HG03432 (cell line): ENCODE measurements at regions not wholly inside any gene's neighbourhood (a gene's known extent, or its start where the extent isn't known, plus 50 kb on each side); places are given as distances from the start of the nearest gene placed in this dataset.
"Not testable (repeated sequence)": the region's sequence is repeated elsewhere in the genome, so short reads cannot be mapped to it uniquely, and the experiment has no call there.

Experiments
- ATAC-seq: cut with Tn5 transposase; IDR thresholded peaks from one replicate; pipeline ENCODE4 v1.9.1; 2021; ENCODE audit warnings: mild to moderate bottlenecking, moderate library complexity; ENCODE audit not compliant: unreplicated experiment

GRCh38 chr5:57725658-57726504 is 243.3 kb upstream of the ACTBL2 start:
- ATAC-seq: no peak

DNA sequence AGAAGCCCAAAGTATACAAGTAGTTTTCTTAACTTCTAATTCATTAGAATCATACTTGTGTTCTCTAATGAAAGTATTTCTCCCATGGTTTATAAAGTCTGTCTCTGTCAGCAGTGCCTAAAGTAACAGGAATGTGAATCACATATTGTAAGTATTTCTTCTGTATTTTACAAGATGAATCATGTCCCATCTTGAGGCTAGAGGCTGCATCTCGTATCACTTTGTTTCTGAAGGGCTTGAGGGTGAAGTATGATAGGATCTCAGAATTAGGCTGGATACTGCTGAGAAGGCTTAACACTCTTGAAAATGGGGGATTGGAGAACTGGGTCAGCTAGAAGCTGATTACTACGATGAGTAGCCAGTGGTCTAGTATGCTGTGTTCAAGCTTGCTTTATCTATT is 242.2 kb upstream of the ACTBL2 start:
- no peak for ATAC-seq

- ATAC-seq: no peak
These were observed 238.6 kb upstream of the ACTBL2 start for GRCh38 chr5:57721226-57721625.

DNA sequence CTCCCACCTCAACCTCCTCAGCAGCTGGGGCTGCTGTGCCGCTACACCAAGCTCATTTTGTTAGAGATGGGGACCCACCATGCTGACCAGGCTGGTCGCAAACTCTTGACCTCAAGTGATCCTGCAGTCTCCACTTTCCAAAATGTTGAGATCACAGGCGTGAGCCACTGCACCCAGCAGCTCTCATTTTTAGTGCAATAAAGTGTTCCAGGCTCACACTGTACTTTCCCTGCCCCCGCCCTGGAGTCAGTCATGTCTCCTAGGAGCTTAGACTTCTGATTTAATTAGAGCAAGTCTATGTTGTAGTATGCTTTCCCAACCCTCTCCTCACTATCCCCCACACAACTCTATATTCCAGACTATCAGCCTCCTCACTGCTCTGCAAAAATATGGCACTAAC is 238.0 kb upstream of the ACTBL2 start:
- ATAC-seq: no peak

DNA sequence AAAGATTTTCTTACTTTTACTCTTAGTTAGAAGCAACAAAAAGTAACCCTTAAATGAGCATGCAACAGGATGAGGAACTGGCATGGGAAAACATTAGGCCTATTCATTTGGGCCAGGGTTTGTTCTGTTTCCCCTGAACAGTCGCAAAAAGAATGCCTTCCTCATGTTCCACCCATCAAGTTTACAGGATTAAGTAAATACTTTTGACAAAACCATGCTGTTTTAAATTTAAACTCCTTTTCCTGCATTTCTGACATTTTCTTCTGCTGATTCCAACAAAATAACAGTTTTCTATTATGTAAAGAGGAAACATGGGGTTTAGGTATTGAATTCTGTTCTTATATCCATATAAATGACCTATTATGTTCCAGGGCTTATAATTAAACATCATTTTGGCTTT is 236.6 kb upstream of the ACTBL2 start:
- no peak for ATAC-seq

DNA sequence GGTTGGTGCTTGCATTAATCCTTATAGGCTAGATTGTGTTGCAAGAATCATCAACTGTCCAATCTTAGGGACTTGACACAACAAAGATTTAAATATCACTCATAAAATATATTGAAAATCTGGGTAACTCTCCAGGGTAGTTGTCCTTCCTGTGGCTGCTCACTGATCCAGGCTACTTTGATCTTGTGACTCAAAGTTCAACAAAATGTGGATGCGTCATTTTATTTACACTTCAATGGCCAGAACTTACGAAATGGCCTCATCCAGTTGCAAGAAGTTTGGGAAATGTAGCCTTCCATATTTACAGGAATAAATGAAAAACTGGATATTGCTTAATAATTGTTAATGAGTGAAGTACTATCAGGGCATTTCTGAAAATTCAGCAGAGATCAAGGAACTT is 235.5 kb upstream of the ACTBL2 start:
- ATAC-seq: no peak

DNA sequence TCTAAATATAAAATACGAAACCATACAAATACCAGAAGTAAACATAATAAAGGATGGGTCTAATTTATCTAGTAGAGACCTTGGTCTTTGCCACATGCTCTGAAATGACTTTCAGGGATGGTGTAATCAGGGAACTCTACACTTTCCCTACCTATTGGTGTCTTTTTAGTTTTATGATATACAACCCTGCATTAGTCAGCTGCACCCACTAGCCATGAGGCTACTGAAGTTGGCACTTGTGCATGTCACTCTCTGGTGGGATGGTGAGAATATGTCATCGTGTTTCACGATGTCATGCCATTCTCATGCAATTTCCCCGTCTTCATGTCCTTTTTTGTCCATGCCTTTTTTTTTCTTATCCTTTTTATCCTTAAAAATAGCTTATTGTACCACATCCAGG is 234.9 kb upstream of the ACTBL2 start:
- no peak for ATAC-seq

GRCh38 chr5:57716661-57717060 is 234.1 kb upstream of the ACTBL2 start:
- ATAC-seq: no peak

DNA sequence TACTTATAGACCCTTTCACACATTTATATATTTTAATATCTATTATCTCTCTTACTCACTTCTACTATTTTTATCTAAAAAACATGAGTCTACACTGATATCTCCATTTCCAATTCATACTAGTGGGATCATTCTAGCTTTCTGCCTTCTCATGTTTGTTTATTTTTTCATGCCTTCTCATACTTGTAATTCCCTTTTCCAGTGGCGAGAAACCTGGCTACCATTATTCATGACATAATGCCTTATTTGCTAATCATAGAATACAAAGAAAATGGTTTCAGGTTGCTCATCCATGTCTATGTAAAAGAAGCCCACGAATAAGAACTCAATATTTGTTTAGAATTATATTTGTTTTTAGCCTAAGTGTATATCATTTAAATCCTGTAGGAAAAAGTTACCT is 232.7 kb upstream of the ACTBL2 start:
- no peak for ATAC-seq

DNA sequence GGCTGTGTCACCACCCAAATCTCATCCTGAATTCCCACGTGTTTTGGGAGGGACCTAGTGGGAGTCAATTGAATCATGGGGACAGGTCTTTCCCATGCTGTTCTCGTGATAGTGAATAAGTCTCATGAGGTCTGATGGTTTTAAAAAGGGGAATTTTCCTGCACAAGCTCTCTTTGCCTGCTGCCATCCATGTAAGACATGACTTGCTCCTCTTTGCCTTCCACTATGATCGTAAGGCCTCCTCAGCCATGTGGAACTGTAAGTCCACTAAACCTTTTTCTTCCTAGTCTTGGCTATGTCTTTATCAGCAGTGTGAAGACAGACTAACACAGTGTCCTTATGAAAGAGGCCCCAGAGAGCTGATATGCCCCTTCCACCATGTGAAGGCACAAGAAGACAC is 230.9 kb upstream of the ACTBL2 start:
- ATAC-seq: not testable (repeated sequence)

DNA sequence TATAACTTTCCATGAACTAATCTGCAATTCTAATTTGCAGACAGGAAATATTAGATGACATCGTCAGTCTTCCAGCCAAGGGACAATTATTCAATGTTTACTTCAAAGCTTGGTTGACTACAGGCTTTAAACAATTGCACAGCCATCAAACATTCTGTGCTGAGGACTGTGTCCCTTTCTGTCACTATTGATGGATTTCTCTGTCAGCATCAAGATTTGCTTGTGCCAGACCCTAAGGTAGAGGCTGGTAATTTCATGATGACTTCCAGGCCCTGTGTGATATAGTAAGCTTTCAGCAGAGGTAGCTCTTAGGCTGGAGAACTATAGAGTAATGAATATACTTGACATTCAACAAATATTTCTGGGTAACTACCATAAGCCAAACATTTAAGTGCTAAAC is 229.3 kb upstream of the ACTBL2 start:
- ATAC-seq: no peak

DNA sequence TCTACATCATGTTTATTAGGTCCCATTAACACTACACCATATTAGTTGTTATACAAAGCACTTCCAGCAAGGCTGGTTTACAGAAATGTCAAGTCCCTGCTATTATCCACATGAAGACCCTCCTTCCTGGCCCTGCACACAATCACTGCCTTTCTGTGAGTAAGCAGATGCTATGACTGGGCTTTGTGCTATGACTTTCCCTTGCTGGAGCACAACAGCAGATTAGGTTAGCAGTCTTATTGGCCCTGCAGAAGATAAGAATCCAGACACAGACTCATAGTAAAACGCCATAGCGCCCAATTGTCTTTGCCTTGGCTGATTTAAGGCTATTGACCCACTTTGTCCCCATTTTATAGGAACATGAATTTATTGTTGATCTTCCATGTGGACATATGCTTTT is 228.9 kb upstream of the ACTBL2 start:
- ATAC-seq: no peak

DNA sequence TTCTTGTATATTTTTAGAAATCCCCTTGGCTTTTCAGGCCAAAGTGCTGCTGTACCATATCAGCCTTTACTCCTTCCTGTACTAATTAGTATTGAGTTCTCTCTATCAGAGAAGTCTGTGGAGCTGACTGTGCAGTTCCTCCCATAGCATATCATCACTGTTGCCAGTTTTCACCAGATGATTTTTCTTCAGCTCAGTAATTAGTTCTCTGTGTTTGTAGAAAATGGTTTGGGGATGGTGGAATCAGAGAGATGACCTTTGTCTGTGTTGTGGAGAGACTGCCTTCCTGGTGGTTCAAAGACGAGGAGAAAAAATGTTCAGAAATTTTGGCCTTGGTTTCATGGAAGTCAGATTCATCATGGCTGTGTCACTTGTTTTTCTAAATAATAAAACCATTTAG is 227.5 kb upstream of the ACTBL2 start:
- ATAC-seq: no peak

DNA sequence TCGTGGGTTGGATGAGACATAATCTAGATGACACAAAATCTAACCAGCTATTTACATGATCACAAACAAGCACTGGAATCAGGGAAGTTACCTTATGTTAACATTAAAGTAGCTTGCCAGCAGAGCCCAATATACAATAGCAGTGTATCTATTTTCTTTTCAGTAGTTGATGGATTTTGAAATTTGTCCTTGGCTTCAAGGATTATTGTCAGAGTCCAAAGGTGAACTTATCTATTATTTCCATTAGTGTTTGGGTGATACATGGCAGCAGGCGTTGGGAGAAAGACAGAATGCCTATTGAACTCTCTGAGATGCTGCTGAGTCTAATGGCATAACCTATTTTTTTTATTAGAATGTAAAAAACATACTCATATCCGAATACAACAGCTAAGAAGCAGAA is 223.2 kb upstream of the ACTBL2 start:
- no peak for ATAC-seq

DNA sequence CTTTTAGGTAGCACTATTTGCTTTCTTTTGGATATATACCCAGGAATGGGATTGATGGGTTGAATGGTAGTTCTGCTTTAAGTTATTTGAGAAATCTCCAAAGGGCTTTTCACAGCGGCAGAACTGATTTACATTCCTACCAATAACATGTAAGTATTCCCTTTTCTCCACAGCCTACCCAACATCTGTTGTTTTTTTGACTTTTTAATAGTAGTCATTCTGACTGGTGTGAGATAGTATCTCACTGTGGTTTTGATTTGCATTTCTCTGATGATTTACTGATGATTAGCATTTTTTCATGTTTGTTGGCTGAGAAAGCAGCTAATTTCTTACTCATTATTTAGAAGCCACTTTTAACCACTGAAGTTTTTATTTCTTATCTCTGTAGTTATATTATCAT is 221.1 kb upstream of the ACTBL2 start:
- ATAC-seq: no peak

GRCh38 chr5:57700484-57700883 is 217.9 kb upstream of the ACTBL2 start:
- no peak for ATAC-seq

DNA sequence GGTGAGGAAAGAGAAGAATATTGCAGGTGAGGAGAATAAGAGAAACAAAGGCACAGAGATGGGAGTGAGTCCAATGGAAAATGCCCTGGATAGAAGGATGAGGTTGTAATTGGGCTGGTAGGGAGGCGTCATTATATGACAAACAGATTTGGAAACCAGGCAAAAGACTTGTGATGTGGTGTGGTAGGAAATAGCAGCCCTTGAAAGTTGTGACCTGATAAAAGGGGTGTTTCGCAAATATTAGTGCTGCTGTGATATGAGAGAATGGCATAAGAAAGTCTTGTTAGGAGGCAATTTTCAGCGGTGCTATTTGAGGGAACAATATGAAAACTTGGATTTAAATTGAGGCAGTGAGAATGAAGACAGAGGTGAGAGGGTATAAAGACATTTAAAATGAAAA is 217.5 kb upstream of the ACTBL2 start:
- ATAC-seq: no peak

DNA sequence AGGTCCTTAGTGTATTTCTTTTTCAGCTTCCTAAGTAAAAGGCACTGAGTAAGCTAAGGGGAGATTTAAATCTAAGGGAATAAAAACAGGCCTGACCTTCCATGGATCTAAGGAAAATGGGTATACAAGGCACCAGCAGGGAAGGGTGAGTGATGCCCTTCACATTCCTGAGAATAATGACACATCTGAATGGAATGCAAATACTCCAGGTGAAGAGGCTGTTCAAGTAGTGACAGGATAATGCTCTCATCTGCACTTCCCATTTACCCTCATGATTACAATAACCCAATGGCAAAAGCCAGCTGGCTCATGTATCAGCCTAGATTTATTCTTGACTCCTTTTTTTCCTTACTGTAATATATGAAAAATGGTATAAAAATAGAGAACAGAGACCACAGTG is 216.2 kb upstream of the ACTBL2 start:
- ATAC-seq: no peak

DNA sequence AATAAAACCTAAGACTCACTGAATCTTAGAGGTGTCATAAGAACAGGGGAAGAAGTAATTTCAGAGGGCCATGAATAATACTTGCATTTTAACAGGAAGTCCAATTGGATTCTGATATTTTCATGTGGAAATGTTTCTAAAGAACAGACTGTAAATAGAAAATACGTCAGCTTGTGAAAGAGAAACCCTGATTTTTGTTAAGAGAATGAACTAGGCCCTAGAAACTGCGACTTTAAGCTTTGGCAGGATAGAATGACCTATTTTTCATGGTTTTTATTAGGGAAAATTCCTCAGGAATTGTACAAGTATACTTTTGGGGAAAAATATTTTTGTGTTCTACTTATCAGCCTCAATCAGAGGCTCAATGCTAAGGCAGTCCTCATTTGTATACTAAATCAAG is 215.5 kb upstream of the ACTBL2 start:
- ATAC-seq: no peak

GRCh38 chr5:57696825-57697570 is 214.4 kb upstream of the ACTBL2 start:
- ATAC-seq: no peak

- ATAC-seq: no peak
These were observed 213.8 kb upstream of the ACTBL2 start for GRCh38 chr5:57696389-57696769.

GRCh38 chr5:57695706-57696388 is 213.2 kb upstream of the ACTBL2 start:
- no peak for ATAC-seq
